COLO829 (cell line): ENCODE measurements at regions not wholly inside any gene's neighbourhood (a gene's known extent, or its start where the extent isn't known, plus 50 kb on each side); places are given as distances from the start of the nearest gene placed in this dataset.

ENCODE experiments used
- DNase-seq: peaks from one replicate; pipeline ENCODE4 v3.0.0; 2012; ENCODE audit warnings: low spot score

GRCh38 chr20:56060486-56060885 lies 55.2 kb upstream of the CBLN4 start:
- no peak for DNase-seq

DNA sequence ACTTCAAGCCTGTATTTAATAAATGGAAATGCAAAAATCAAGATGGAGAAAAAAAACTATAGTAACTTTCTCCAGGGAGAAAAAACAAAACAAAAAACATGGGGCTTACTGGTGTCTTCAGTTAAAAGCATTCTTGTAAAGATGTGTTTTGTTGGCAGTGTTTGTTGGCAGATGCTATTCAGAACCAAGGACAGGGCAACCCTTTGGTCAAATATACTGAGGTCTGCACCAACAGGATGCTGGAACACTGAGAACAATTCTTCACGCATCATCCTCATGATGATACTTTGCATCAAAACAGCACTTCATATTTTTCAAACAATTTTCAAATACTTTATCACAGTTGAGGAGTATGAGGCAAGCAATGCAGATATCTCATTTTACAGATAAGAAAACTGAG lies 63.7 kb upstream of the CBLN4 start:
- no peak for DNase-seq

- DNase-seq, result no peak
These were observed 66.8 kb upstream of the CBLN4 start for GRCh38 chr20:56072165-56072564.

DNA sequence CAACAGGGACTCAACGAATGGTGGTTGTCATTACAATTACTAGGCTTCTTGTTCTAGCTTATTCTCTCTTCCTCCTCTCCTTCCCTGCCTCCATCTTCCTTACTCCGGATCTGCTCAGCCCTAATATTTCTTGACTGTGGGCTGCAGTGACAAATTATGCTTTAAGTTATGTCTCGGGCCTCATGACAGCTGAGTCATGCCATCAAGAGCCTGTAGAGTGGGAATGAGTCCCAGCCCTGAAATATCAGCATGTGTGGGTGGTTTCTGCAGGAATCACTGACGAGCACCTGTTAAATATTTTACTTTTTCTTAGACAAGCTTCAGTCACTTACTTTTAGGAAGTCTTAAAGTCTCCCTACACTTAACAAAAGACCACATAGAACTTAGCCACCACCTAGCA lies 83.1 kb upstream of the CBLN4 start:
- no peak for DNase-seq

DNA sequence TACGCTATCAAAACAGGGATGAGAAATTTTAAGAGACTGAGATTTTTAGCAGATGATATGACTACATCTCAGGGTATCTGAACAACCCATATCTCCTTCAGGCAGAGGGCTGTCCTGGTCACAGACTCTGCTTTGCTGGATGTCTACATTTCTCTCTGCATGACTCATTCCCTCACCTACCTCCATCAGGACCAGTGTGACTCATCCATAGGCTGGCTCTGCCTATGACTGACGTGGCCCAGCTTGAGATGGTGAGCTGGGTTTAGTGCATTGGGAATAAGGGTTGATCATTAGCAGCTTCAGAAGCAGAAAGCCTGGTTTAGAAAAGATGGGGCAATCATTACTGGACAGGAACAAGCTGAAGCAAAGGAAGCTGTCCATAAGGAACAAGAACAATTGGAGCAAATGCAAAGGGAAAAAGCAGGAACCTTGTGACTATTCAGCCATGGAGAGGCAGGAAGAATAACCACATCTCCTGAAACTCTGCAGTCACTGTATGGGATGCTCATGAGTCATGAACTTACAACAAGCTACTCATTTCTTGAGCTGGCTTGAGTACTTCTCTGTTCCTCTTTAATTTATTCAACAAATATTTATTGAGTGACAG lies 86.4 kb upstream of the CBLN4 start:
- DNase-seq, result no peak

DNA sequence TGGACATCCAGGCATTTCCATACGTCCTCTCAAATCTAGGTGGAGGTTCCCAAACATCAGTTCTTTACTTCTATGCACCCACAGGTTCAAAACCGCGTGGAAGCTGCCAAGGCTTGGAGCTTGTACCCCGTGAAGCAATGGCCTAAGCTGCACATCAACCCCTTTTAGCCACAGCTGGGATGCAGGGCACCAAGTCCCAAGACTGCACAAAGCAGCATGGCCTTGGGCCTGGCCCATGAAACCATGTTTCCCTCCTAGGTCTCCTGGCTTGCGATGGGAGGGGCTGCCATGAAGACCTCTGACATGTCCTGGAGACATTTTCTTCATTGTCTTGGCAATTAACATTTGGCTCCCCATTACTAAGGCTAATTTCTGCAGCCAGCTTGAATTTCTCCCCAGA lies 88.9 kb upstream of the CBLN4 start:
- no peak for DNase-seq

DNA sequence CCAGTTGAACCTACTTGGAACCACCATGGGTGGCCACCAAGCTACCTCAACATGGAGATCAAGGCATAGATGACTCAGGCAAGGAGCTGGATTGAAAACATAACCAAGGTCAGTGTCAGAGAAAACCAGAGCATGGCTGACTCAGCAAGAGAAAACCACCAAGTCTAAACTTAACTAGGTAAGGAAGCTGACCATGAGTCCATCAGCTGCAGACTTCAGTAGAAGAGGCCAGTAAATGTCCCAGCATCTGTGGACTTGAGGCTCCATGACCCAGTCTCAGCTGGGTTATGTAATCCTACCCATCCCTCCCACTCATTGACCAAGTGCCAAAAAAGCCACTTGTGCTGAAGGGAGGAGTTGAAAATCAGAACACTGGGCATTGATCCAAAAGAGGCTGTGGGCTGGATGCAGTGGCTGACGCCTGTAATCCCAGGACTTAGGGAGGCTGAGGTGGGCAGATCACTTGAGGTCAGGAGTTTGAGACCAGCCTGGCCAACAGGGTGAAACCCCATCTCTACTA lies 93.7 kb upstream of the CBLN4 start:
- no peak for DNase-seq

DNA sequence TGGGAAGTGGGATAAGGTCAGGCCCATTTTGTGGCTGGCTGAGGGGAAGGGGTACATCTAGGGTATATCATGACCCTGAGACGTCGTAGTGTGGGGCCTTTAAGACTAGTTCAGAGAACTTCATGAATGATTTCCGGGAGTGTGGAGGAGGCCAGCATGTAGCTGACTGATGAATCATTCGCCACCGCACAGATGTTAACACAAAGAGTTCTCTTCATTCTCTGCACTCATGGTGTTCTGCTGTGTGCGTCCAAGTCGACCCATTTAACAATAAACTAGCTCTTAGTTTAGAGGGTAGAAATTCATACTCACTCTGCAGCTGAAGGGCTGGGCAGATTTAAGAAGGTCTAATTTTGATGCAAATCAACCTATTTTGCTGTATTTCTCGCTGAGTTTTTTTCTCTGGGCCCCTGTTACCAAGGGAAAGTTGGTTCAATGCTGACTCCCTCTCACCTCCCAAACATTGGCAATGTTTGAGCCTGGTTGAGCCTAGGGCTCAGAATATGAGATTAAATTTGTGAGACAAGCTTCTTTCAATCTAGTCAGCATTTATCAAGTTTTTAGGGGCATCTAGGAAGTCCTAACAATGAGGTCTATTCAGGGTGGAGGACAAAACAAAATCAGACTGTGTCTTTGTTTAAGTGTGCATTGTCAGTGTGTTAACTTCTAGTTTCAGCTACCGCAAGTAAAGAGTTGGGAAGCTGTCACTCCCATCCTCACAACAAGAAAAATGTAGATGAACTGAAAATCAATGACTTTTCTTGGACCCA lies 106.8 kb upstream of the CBLN4 start:
- DNase-seq, result peak; percentile 93

DNA sequence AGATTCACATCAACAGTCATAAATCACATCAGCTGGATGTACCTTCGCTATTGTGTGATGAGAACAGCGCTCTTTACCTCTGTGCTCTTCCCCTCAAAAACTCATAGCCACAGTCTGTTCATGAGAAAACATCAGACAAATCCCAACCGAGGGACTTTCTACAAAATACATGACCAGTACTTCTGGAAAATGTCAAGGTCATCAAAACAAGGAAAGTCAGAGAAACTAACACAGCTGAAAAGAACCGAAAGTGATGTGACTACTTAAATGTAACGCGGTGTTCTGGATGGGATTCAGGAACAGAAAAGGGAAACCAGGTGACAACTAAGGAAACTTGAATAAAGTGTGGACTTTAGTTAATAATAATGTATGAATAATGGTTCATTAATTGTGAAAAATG lies 112.0 kb upstream of the CBLN4 start:
- DNase-seq, result no peak

DNA sequence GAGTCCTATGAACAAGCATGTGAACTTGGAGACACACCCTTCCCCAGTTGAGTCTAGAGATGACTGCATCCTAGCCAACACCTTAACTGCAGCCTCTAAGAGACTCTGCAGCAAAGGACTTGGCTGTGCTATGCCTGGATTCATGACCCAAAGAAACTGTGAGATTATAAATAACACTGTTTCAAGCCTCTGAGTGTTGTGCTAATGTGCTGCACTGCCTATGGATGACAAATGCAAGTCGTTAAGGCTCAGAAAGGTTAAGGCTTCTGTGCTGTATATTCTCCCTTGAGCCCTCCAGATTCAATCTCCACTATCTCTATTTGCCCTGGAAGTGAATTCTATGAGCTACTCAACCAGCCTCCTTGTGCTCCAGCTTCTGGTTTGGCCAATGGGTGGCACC lies 116.5 kb upstream of the CBLN4 start:
- no peak for DNase-seq

GRCh38 chr20:56143759-56144158 lies 104.8 kb upstream of the MC3R start:
- DNase-seq, result no peak

GRCh38 chr20:56151834-56152233 lies 96.7 kb upstream of the MC3R start:
- DNase-seq, result no peak

GRCh38 chr20:56153926-56154325 lies 94.6 kb upstream of the MC3R start:
- no peak for DNase-seq

GRCh38 chr20:56155625-56156024 lies 92.9 kb upstream of the MC3R start:
- no peak for DNase-seq

DNA sequence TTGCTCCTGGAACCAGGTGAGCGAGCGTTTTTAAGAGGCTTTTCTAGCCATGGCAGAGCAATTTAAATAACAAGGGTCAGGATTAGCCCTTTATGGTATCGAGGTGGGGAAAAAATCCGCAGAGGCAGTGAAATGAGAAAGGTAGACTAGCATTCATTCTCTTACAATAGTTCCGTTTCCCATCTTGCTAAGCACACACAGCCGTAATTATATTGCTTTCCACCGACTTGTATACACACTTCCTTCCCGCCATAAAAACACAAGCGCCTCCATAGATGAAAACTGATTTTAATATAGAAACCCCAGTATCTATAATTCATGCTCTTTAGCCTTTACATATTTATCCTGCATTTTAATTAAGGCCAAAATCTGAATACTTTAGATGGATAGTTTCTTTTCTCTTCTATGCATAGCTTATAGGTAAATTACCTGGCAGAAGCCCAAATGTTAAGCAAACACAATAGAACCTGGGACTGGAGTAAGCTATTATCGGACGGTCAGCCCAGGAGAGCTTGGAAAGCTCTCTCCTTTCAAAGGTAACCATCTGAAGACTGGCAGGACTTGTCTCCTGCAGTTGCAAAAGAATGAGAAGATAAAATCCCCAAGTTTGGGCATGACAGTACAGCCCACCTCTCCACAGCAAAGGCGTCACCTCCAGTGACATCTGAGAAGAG lies 90.9 kb upstream of the MC3R start:
- no peak for DNase-seq

- DNase-seq, result no peak
These were observed 90.0 kb upstream of the MC3R start for GRCh38 chr20:56158489-56158888.

- DNase-seq, result no peak
These were observed 87.6 kb upstream of the MC3R start for GRCh38 chr20:56160956-56161355.

DNA sequence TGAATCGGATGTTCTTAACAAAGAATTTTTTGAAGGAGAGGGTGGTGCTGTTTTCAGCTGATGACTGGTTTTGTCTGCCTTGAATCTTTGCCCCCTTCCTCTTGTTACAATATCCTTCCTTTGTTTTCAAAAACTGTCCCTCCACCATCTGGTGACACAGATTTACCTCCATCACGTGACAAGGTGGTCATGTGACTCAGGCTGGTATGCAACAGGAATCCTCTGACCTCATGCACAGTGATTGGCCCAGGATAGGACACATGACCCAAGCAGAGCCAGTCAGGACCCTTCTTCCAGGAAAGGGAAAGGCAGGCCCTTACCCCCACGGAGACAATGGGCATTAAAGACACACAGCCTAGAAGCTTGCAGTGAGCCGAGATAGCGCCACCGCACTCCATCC lies 84.7 kb upstream of the MC3R start:
- peak; percentile 34 for DNase-seq

DNA sequence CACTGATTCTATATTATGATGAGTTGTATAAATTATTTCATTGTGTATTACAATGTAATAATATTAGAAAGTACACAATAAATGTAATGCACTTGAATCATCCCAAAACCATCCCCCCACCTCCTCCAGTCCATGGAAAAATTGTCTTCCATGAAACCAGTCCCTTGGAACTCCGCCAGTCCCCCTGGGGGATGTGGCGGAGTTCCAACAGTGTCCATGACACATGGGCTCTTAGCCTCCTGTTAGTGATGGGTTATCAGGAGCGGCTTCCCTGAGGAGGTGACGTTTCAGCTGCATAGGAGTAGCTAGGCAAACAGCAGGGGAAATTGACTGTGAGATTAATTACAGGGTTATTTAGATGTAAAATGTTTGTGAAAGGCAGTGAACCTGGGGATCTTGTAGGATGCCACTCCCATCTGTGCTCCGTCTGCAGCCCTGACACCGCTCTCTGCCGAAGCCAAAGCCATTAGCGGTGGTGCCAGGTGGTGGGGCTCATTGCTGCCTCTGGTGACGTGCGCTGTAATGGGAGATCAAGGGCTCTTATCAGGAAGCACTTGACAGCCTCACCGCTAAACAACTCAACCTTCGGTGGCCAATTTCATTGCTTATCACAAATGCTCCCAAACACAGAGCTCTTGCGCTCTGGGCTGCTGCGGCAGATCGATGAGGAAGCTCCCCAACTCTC lies 81.6 kb upstream of the MC3R start:
- no peak for DNase-seq

- DNase-seq, result peak; percentile 45
These were observed 77.2 kb upstream of the MC3R start for GRCh38 chr20:56171087-56172012.

DNA sequence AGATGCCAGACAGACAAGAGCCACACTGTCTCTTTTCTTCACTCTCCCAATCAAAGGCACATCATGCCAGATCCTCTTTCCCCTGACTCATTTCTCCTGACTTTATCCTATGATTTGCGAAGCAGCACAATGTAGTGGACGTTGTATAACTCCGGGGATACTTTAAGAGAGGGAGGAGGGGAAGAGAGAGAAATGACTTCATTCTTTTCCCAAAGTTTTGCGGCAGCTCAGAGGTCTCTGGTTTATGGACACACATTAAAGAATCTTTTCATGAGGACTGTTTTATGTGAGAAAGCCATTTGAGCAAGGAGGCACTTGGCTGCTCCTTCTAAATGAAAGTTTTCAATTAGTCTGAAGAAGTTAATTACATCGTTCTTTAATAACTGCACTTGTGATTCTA lies 75.1 kb upstream of the MC3R start:
- peak; percentile 16 for DNase-seq

GRCh38 chr20:56174416-56174815 lies 74.1 kb upstream of the MC3R start:
- DNase-seq, result no peak
